ENCODE measurements at regions not wholly inside any gene's neighbourhood (a gene's known extent, or its start where the extent isn't known, plus 50 kb on each side); places are given as distances from the start of the nearest gene placed in this dataset.

DNA sequence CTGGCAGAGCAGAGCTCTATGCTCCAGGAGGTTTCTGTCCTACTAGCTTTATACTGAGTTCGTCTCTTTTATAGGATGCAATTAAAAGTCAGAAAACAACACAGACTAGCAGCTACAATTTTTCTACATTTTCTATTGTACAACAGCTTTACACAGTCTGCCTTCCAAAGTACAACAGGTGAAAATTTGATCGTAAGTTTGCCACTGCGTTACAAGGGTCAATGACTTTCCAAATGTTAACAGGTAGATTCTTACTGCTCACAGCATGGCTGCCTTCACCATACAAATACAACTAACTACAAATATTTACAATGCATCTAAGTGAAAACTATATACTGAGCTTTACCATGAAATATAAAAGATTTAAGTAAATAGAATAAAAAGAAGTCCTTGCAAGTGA, 268.6 kb upstream of the SLCO3A1 start:
- TF ChIP-seq, protein P1, sequence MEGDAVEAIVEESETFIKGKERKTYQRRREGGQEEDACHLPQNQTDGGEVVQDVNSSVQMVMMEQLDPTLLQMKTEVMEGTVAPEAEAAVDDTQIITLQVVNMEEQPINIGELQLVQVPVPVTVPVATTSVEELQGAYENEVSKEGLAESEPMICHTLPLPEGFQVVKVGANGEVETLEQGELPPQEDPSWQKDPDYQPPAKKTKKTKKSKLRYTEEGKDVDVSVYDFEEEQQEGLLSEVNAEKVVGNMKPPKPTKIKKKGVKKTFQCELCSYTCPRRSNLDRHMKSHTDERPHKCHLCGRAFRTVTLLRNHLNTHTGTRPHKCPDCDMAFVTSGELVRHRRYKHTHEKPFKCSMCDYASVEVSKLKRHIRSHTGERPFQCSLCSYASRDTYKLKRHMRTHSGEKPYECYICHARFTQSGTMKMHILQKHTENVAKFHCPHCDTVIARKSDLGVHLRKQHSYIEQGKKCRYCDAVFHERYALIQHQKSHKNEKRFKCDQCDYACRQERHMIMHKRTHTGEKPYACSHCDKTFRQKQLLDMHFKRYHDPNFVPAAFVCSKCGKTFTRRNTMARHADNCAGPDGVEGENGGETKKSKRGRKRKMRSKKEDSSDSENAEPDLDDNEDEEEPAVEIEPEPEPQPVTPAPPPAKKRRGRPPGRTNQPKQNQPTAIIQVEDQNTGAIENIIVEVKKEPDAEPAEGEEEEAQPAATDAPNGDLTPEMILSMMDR (IDR thresholded peaks at IDR 0.05; ENCODE audit: low read depth, low read length, missing control alignments), result no peak
- H3K4me3 ChIP-seq (replicated peaks; ENCODE audit: low read depth, low read length), result no peak overlapping the region
- no peak for DNase-seq (ENCODE audit: extremely low read depth, low read depth)

DNA sequence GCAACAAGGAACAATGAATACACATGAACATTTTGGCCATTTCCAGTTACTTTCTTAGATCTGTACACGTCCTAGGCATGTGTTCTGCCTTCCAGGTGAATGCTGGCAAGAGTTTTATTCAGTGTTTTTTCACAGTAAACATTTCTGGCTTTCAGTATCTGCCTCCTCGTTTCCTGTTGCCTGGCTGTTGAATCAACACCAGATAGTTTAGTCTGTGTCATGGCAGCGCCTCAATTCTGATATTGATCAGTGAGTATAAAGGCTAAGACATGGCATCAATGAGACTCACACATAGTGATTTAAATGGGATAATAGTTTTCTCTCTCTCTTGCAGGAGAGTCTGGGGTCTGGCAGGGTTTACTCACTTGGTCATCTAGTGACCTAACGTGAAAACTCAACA, 266.9 kb upstream of the SLCO3A1 start:
- TF ChIP-seq, protein P1 (IDR thresholded peaks at IDR 0.05; ENCODE audit: low read depth, low read length, missing control alignments), result no peak
- H3K4me3 ChIP-seq (replicated peaks; ENCODE audit: low read depth, low read length), result no peak overlapping the region
- DNase-seq (ENCODE audit: extremely low read depth, low read depth), result no peak

DNA sequence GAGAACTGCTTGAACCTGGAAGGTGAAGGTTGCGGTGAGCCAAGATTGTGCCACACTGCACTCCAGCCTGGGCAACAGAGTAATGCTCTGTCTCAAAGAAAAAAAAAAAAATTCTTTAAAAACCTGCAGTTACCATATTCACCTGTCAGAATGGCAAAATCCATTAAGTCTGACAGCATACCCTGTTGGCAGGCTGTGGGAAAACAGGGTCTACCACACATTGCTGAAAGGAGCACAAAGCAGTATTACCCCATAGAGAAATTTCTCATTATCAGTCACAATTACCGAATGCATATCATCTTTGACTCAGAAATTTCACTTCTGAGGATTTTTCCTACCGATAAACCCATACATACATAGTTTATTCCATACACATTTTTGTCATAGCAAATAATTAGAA, 264.1 kb upstream of the SLCO3A1 start:
- no peak for DNase-seq (ENCODE audit: extremely low read depth, low read depth)
- TF ChIP-seq, protein P1 (IDR thresholded peaks at IDR 0.05; ENCODE audit: low read depth, low read length, missing control alignments), result no peak
- H3K4me3 ChIP-seq (replicated peaks; ENCODE audit: low read depth, low read length), result no peak overlapping the region

DNA sequence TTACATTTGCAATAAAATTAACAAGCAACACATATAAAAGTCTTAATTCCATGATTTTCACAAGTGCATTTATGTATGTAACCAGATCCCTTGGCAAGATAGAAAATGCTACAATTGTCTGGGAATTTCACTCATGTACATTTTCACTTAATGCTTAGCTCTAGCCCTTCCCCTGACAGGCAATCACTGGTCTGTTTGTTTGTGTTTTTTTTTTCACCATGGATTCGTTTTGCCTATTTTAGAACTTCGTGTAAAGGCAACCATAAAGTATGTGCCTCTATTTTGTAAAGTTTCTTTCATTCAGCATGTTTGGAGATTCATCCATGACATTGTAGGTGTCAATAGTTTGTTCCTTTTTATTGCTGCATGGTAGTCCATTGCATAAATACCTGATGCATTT, 260.9 kb upstream of the SLCO3A1 start:
- TF ChIP-seq, protein P1 (IDR thresholded peaks at IDR 0.05; ENCODE audit: low read depth, low read length, missing control alignments), result no peak
- no peak overlapping the region for H3K4me3 ChIP-seq (replicated peaks; ENCODE audit: low read depth, low read length)
- no peak for DNase-seq (ENCODE audit: extremely low read depth, low read depth)

DNA sequence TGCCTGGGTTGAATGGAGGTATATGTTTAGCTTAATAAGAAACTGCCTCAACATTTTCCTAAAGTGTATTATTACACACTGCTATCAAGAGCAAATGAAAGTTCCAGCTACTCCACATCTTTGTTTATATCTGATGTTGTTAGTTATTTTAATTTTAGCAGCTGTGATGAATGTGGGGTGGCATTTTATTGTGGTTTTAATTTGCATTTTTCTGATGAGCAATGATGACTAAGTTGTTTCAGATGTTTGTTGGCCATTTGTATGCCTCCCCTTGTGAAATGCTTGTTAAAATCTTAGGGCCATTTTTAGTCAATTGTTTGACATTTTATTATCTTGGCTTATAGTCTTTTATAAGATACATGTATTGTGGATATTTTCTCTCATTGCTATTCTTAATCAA, 260.4 kb upstream of the SLCO3A1 start:
- DNase-seq (ENCODE audit: extremely low read depth, low read depth), result no peak
- TF ChIP-seq, protein P1 (IDR thresholded peaks at IDR 0.05; ENCODE audit: low read depth, low read length, missing control alignments), result no peak
- no peak overlapping the region for H3K4me3 ChIP-seq (replicated peaks; ENCODE audit: low read depth, low read length)

DNA sequence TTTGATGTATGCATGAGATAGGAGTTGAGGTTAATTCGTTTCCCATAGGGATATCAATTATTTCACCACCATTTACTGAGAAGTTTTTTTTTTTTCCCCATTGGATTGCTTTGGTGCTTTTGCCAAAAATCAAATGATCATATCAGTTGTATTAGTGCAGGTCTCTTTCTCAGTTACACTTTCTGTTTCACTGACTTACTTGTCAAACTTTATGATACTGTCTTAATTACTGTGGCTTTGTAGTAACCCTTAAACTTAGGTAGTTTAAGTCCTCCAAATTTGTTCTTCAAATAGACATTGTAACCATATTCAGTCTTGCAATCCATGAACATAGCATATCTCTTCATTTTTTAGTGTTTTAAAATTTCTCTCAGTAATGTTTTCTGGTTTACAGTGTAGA, 259.9 kb upstream of the SLCO3A1 start:
- TF ChIP-seq, protein P1 (IDR thresholded peaks at IDR 0.05; ENCODE audit: low read depth, low read length, missing control alignments), result no peak
- no peak for DNase-seq (ENCODE audit: extremely low read depth, low read depth)
- H3K4me3 ChIP-seq (replicated peaks; ENCODE audit: low read depth, low read length), result no peak overlapping the region

DNA sequence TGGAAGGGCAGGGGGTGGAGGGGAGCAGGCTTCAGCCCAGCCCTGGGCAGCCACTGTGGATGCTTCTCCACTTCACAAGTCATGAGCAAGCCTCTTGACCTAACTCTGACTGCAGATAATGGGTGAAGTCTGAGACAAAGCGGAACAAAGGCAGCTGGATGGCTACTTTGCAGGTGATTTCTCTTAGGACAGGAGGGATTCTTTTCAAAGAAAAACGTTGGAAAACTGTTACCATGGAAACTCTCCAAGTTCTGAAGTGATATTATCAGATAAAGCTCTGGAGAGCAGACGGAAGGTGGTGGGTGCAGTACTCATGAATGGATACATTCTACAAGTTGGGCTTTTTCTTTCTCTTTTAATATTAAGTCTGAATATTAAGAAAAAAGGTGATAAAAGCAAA, 254.2 kb upstream of the SLCO3A1 start:
- no peak for DNase-seq (ENCODE audit: extremely low read depth, low read depth)
- H3K4me3 ChIP-seq (replicated peaks; ENCODE audit: low read depth, low read length), result no peak overlapping the region
- TF ChIP-seq, protein P1 (IDR thresholded peaks at IDR 0.05; ENCODE audit: low read depth, low read length, missing control alignments), result no peak
